GM12891 (cell line): ENCODE measurements at regions not wholly inside any gene's neighbourhood (a gene's known extent, or its start where the extent isn't known, plus 50 kb on each side); places are given as distances from the start of the nearest gene placed in this dataset.

Experiments used
- PAX5 ChIP-seq: IDR thresholded peaks from 2 replicates; pipeline ENCODE4 v1.6.1; 2011; ENCODE audit warnings: low read length, moderate library complexity, mild to moderate bottlenecking; ENCODE audit not compliant: insufficient read depth, severe bottlenecking
- POLR2A ChIP-seq: IDR thresholded peaks from 2 replicates; pipeline ENCODE4 v1.6.1; 2011; ENCODE audit warnings: low read depth, low read length, control low read depth
- POLR2AphosphoS5 ChIP-seq: IDR thresholded peaks from 2 replicates; pipeline ENCODE4 v1.6.1; 2011; ENCODE audit warnings: low read depth, low read length, control low read depth
- POU2F2 ChIP-seq: IDR thresholded peaks from 2 replicates; pipeline ENCODE4 v1.6.1; 2011; ENCODE audit warnings: low read depth, mild to moderate bottlenecking, control low read depth, low read length, moderate library complexity
- TAF1 ChIP-seq: IDR thresholded peaks from 2 replicates; pipeline ENCODE4 v1.6.1; 2011; ENCODE audit warnings: low read depth, low read length, control low read depth

DNA sequence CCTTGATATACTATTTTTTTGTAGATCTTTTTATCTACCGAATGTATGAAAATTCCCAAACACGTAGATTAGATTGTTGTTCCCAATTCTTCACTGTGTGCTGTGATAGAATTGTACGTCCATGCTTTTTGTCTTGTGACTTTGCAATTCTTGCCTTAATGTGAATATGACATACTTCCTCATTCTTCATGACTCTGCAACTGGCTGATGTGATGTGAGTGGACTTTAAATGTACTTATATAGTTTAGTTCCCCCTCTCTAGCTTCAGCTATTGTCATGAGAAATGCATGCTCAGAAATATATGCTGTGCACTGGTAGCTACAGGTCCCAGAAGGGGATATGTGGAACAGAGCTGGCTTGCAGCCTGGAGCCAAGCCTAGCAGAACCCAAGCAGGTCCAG, 89.4 kb downstream of the FTHL17 start:
- TF ChIP-seq POLR2A (no peak), POU2F2 (no peak), POLR2AphosphoS5 (no peak), TAF1 (no peak), PAX5 (no peak)
